Ishikawa (cell line): ENCODE measurements at regions not wholly inside any gene's neighbourhood (a gene's known extent, or its start where the extent isn't known, plus 50 kb on each side); places are given as distances from the start of the nearest gene placed in this dataset.

Source experiments
- CEBPB ChIP-seq: IDR thresholded peaks from 2 replicates; pipeline ENCODE4 v1.6.1; 2012
- CREB1 ChIP-seq: IDR thresholded peaks from 2 replicates; pipeline ENCODE4 v1.6.1; 2012; ENCODE audit warnings: low read depth
- EGR1 ChIP-seq: IDR thresholded peaks from 2 replicates; pipeline ENCODE4 v1.6.1; 2012
- EP300 ChIP-seq: IDR thresholded peaks from 2 replicates; pipeline ENCODE4 v1.6.1; 2012; ENCODE audit warnings: borderline replicate concordance
- FOXM1 ChIP-seq: IDR thresholded peaks from 2 replicates; pipeline ENCODE4 v1.6.1; 2012; ENCODE audit warnings: low read depth, borderline replicate concordance
- MAX ChIP-seq: IDR thresholded peaks from 2 replicates; pipeline ENCODE4 v1.6.1; 2012
- NFIC ChIP-seq: IDR thresholded peaks from 2 replicates; pipeline ENCODE4 v1.6.1; 2012
- RAD21 ChIP-seq: IDR thresholded peaks from 2 replicates; pipeline ENCODE4 v1.6.1; 2012; ENCODE audit warnings: low read depth
- REST ChIP-seq: IDR thresholded peaks from 2 replicates; pipeline ENCODE4 v1.6.1; 2012; ENCODE audit warnings: low read depth, mild to moderate bottlenecking
- TAF1 ChIP-seq: IDR thresholded peaks from 2 replicates; pipeline ENCODE4 v1.6.1; 2012; ENCODE audit warnings: low read depth, mild to moderate bottlenecking
- TCF12 ChIP-seq: IDR thresholded peaks from 2 replicates; pipeline ENCODE4 v1.6.1; 2012; ENCODE audit warnings: low read depth
- TEAD4 ChIP-seq: IDR thresholded peaks from 2 replicates; pipeline ENCODE4 v1.6.1; 2012
- USF1 ChIP-seq: IDR thresholded peaks from 2 replicates; pipeline ENCODE4 v1.6.1; 2012
- YY1 ChIP-seq: IDR thresholded peaks from 2 replicates; pipeline ENCODE4 v1.6.1; 2012; ENCODE audit warnings: low read depth
- ZBTB7A ChIP-seq: IDR thresholded peaks from 2 replicates; pipeline ENCODE4 v1.6.1; 2012; ENCODE audit warnings: low read depth

GRCh38 chr12:92439420-92439805 lies 263.4 kb upstream of the PLEKHG7 start:
- TF ChIP-seq RAD21 (no peak), USF1 (no peak), NFIC (no peak), FOXM1 (no peak), REST (no peak), TCF12 (no peak), CEBPB (no peak), TEAD4 (no peak), MAX (no peak), CREB1 (no peak), EGR1 (no peak), YY1 (no peak), ZBTB7A (no peak), TAF1 (no peak)

DNA sequence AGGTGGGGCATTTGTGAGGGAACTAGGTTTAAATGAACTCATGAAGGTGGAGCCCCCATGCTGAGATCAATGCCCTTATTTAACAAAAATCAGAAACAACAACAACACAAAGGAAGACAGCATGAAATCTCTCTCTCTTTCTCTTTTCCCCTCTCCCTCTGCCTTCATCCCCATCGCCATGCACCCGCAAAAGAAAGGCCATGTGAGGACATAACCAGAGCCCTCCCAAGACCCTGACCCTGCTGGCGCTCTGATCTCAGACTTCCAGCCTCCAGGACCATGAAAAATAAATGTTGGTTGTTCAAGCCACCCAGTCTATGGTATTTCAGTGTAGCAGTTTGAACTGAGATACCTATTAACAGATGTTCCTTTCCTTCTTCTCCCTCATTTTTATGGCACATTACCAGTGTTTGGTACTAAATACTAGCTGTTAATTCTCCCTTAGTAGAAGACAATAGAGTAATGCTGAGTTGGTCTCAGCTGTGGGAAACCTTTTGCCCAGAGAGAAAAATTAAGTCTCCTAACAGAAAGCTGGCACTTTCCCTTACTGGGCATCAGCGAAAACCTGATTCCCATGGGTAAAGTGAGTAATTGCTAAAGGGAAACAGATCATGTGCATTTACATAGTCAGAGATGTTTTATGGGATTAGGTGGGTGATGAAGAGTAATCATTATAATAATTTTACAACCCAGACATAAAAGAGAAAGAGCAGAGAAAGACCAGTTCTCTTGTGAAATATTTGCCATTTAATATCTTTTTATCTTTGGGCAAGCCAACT lies 264.0 kb upstream of the PLEKHG7 start:
- no peak for TF ChIP-seq TEAD4
- no peak for TF ChIP-seq YY1
- TF ChIP-seq NFIC, result no peak
- TF ChIP-seq REST, result no peak
- no peak for TF ChIP-seq USF1
- no peak for TF ChIP-seq EGR1
- TF ChIP-seq TAF1, result no peak
- TF ChIP-seq CEBPB, result no peak
- TF ChIP-seq ZBTB7A, result no peak
- TF ChIP-seq EP300, result no peak
- TF ChIP-seq FOXM1, result no peak
- no peak for TF ChIP-seq MAX
- TF ChIP-seq RAD21, result no peak
- no peak for TF ChIP-seq CREB1

GRCh38 chr12:92437452-92437851 lies 265.3 kb upstream of the PLEKHG7 start:
- no peak for TF ChIP-seq YY1
- TF ChIP-seq TEAD4, result no peak
- TF ChIP-seq MAX, result no peak
- no peak for TF ChIP-seq NFIC
- no peak for TF ChIP-seq ZBTB7A
- no peak for TF ChIP-seq TCF12
- no peak for TF ChIP-seq EP300

DNA sequence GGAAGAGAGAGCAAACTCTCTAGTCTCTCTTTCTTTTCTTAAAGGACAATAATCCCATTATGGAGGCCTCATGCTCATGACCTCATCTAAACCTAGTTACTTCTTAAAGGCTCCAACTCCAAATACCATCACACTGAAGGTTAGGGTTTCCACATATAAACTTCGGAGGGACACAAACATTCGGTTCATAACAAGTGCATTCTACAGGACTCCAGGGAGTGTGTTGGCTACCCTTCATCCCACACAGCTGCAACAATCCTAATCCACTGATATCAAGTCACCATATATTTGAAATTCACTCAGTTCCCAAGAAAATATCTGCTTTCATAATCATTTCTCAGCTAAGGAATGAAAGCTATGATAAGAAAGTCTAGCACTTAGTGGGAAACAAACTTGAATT lies 265.9 kb upstream of the PLEKHG7 start:
- no peak for TF ChIP-seq RAD21
- TF ChIP-seq CEBPB, result no peak
- no peak for TF ChIP-seq ZBTB7A
- no peak for TF ChIP-seq NFIC
- TF ChIP-seq YY1, result no peak
- no peak for TF ChIP-seq TCF12
- no peak for TF ChIP-seq TEAD4
- no peak for TF ChIP-seq CREB1
- no peak for TF ChIP-seq MAX
- no peak for TF ChIP-seq EGR1
- TF ChIP-seq USF1, result no peak
- TF ChIP-seq REST, result no peak
- TF ChIP-seq FOXM1, result no peak
- no peak for TF ChIP-seq TAF1
- TF ChIP-seq EP300, result no peak
